ENCODE measurements at regions not wholly inside any gene's neighbourhood (a gene's known extent, or its start where the extent isn't known, plus 50 kb on each side); places are given as distances from the start of the nearest gene placed in this dataset.

DNA sequence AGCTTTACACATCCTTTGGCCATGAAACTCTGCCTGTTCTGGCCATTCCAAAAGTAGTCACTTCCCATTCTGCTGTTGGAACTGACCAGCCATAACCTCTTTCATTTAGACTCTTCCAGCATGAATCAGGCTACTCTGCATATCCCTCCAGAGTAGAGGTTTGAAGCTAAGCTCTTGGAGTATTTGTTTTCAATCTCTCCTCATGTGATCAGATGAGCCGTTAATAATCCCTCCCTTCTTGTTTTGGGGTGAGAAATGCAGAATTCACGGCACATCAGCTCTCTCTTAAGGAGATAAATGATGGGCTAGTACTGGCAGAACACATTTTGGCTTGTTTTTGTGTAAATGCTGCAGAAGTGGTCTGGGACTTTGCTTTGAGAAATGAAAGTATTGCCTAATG lies 519.9 kb downstream of the PCDH17 start:
- TF ChIP-seq, protein P1, sequence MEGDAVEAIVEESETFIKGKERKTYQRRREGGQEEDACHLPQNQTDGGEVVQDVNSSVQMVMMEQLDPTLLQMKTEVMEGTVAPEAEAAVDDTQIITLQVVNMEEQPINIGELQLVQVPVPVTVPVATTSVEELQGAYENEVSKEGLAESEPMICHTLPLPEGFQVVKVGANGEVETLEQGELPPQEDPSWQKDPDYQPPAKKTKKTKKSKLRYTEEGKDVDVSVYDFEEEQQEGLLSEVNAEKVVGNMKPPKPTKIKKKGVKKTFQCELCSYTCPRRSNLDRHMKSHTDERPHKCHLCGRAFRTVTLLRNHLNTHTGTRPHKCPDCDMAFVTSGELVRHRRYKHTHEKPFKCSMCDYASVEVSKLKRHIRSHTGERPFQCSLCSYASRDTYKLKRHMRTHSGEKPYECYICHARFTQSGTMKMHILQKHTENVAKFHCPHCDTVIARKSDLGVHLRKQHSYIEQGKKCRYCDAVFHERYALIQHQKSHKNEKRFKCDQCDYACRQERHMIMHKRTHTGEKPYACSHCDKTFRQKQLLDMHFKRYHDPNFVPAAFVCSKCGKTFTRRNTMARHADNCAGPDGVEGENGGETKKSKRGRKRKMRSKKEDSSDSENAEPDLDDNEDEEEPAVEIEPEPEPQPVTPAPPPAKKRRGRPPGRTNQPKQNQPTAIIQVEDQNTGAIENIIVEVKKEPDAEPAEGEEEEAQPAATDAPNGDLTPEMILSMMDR (conservative IDR thresholded peaks at IDR 0.05; ENCODE audit: low read length) = no peak
- no peak for TF ChIP-seq EZH2phosphoT487 (IDR thresholded peaks at IDR 0.05; ENCODE audit: borderline replicate concordance)
